ENCODE measurements at regions not wholly inside any gene's neighbourhood (a gene's known extent, or its start where the extent isn't known, plus 50 kb on each side); places are given as distances from the start of the nearest gene placed in this dataset.

- in situ Hi-C loops (cut with MboI; ENCODE audit: low sequenced_read_pairs) (no loop called here), dilution Hi-C loops (cut with HindIII; ENCODE audit: low sequenced_read_pairs, unreplicated experiment) (no loop called here), intact Hi-C loops (cut with micrococcal nuclease) (loop anchor here (5.0 kb wide), 1 partner anchor 1488 kb away; no protein-coding TSS in a partner anchor)
- TF ChIP-seq MXI1 (IDR thresholded peaks at IDR 0.05; ENCODE audit: borderline replicate concordance, low read depth, low read length), result no peak
- TF ChIP-seq, protein P1, sequence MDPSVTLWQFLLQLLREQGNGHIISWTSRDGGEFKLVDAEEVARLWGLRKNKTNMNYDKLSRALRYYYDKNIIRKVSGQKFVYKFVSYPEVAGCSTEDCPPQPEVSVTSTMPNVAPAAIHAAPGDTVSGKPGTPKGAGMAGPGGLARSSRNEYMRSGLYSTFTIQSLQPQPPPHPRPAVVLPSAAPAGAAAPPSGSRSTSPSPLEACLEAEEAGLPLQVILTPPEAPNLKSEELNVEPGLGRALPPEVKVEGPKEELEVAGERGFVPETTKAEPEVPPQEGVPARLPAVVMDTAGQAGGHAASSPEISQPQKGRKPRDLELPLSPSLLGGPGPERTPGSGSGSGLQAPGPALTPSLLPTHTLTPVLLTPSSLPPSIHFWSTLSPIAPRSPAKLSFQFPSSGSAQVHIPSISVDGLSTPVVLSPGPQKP (IDR thresholded peaks at IDR 0.05; ENCODE audit: borderline replicate concordance, low read depth, low read length), result no peak
- no peak for TF ChIP-seq FOS (IDR thresholded peaks at IDR 0.05; ENCODE audit: low read depth, low read length)
- no peak for TF ChIP-seq CTCF (conservative IDR thresholded peaks at IDR 0.05; ENCODE audit: low read depth, low read length)
- no peak for TF ChIP-seq NFE2L2 (IDR thresholded peaks at IDR 0.05; ENCODE audit: low read depth, low read length)
- TF ChIP-seq POLR2A (IDR thresholded peaks at IDR 0.05; ENCODE audit: low read depth, low read length), result no peak
- no peak for TF ChIP-seq MAFK (IDR thresholded peaks at IDR 0.05; ENCODE audit: low read depth, low read length)
- no peak for TF ChIP-seq BHLHE40 (IDR thresholded peaks at IDR 0.05; ENCODE audit: low read depth, low read length)
- Histone ChIP-seq H3K23ac (ENCODE audit: low read depth, low read length) (no peak overlapping the region), H3K27me3 (ENCODE audit: control insufficient read depth, insufficient read depth, low read length) (no peaks in the 10 kb centered on the region), H4K20me1 (ENCODE audit: insufficient read depth, low read length) (no peaks in the 10 kb centered on the region), H3K18ac (ENCODE audit: low read depth, low read length) (no peak overlapping the region), H2AFZ (replicated peaks; ENCODE audit: low read length, poor library complexity) (no peak overlapping the region), H3K4ac (ENCODE audit: low read depth, low read length) (no peak overlapping the region), H3K79me1 (ENCODE audit: low read depth in 1 of 2, low read length in 2 of 2) (no peaks in the 10 kb centered on the region), H3K56ac (ENCODE audit: extremely low read depth, insufficient read depth, low read length) (no peak overlapping the region), H3K27ac (ENCODE audit: insufficient read depth, low read length) (no peak overlapping the region), H4K5ac (ENCODE audit: low read depth, low read length) (no peak overlapping the region), H2BK120ac (ENCODE audit: low read depth, low read length) (no peak overlapping the region), H2BK20ac (ENCODE audit: low read depth, low read length) (no peak overlapping the region), H2AK5ac (ENCODE audit: low read depth, low read length) (no peak overlapping the region), H2BK5ac (ENCODE audit: low read depth, low read length, poor library complexity, severe bottlenecking) (no peak overlapping the region), H3K9me1 (ENCODE audit: insufficient read depth, low read length) (no peaks in the 10 kb centered on the region), H3K9me3 (ENCODE audit: control insufficient read depth, insufficient read depth, low read length) (peaks cover 2% of the 10 kb centered on the region; the same call in 1 of the 2 replicates), H4K8ac (ENCODE audit: low read depth in 2 of 2, low read length in 2 of 2) (no peak overlapping the region), H4K91ac (ENCODE audit: insufficient read depth, low read depth, low read length) (no peak overlapping the region), H3K36me3 (ENCODE audit: control insufficient read depth, insufficient read depth, low read length) (no peaks in the 10 kb centered on the region), H3K4me3 (ENCODE audit: insufficient read depth, low read depth, low read length) (no peak overlapping the region), H3K9ac (ENCODE audit: low read depth, low read length) (no peak overlapping the region), H3K14ac (replicated peaks; ENCODE audit: low read depth, low read length) (no peak overlapping the region), H2BK15ac (ENCODE audit: low read depth, low read length) (no peak overlapping the region), H2AK9ac (replicated peaks; ENCODE audit: low read depth, low read length, poor library complexity) (no peak overlapping the region), H3K4me2 (ENCODE audit: low read depth, low read length) (no peak overlapping the region), H3K4me1 (ENCODE audit: control insufficient read depth, insufficient read depth, low read length) (no peaks in the 10 kb centered on the region)
- POLR2A ChIA-PET (ENCODE audit: unreplicated experiment), result no interaction called here
- no CpG with 5 or more reads among the region's 3 CpGs for WGBS, 2 experiments (ENCODE audit: extremely low coverage in 2 of 2, insufficient read length in 1 of 2)
- CTCF ChIA-PET, result no interaction called here
- BruUV-seq (replicated peaks), result no TSS peak
- no peak for DNase-seq
- no peak for ATAC-seq (ENCODE audit: low read depth)
Observed at GRCh38 chr21:23900727-23901126, 1706.6 kb downstream of the MRPL39 start.

Data from IMR-90 (cell line).